ENCODE measurements at regions not wholly inside any gene's neighbourhood (a gene's known extent, or its start where the extent isn't known, plus 50 kb on each side); places are given as distances from the start of the nearest gene placed in this dataset.
"Not testable (repeated sequence)": the region's sequence is repeated elsewhere in the genome, so short reads cannot be mapped to it uniquely, and the experiment has no call there.

GRCh38 chr5:99437986-99438385 is 509.2 kb upstream of the CHD1 start:
- H4K20me1 ChIP-seq (ENCODE audit: insufficient read depth): no peaks in the 10 kb centered on the region
- H3F3A ChIP-seq (replicated peaks; ENCODE audit: insufficient read depth): no peaks in the 10 kb centered on the region
- no peaks in the 10 kb centered on the region for H3K36me3 ChIP-seq (replicated peaks in 1 of 2; ENCODE audit: control insufficient read depth in 1 of 2, insufficient read depth in 2 of 2, low read length in 1 of 2)
- H2AFZ ChIP-seq (ENCODE audit: low read depth): no peak overlapping the region
- TF ChIP-seq USF1 (IDR thresholded peaks at IDR 0.05; ENCODE audit: borderline replicate concordance, low read depth): no peak
- no peak for TF ChIP-seq USF2 (IDR thresholded peaks at IDR 0.05; ENCODE audit: borderline replicate concordance, low read depth, low read length)
- no peak for TF ChIP-seq RAD21 (IDR thresholded peaks at IDR 0.05; ENCODE audit: low read length)
- no peak for TF ChIP-seq EP300 (IDR thresholded peaks at IDR 0.05; ENCODE audit: borderline replicate concordance in 1 of 2, low read depth in 1 of 2, low read length in 1 of 2)
- TF ChIP-seq GABPA (IDR thresholded peaks at IDR 0.05; ENCODE audit: low read depth): no peak
- TF ChIP-seq POLR2AphosphoS5 (IDR thresholded peaks at IDR 0.05; ENCODE audit: low read depth, low read length): no peak
- no peak for TF ChIP-seq FOXJ3 (CRISPR knock-in tag; IDR thresholded peaks at IDR 0.05)
- TF ChIP-seq CTCF (IDR thresholded peaks at IDR 0.05): no peak
- no peak for TF ChIP-seq MXI1 (IDR thresholded peaks at IDR 0.05; ENCODE audit: low read depth, low read length)
- TF ChIP-seq GATA2 (CRISPR knock-in tag; IDR thresholded peaks at IDR 0.05): no peak
- no peak for TF ChIP-seq ELF1 (IDR thresholded peaks at IDR 0.05)
- H3K9me2 ChIP-seq: no peaks in the 10 kb centered on the region
- H3K9me3 ChIP-seq: no peaks in the 10 kb centered on the region
- H3K9ac ChIP-seq: no peak overlapping the region
- no peaks in the 10 kb centered on the region for H3K27me3 ChIP-seq (ENCODE audit: insufficient read depth)
- H3K4me2 ChIP-seq: no peak overlapping the region
- H3K4me1 ChIP-seq (ENCODE audit: control insufficient read depth in 1 of 2, insufficient read depth in 2 of 2, low read depth in 1 of 2, low read length in 1 of 2): no peaks in the 10 kb centered on the region
- DNase-seq: no peak
- H3K27ac ChIP-seq (ENCODE audit: low read depth in 2 of 2, low read length in 1 of 2): no peak overlapping the region
- POLR2A ChIA-PET: no interaction called here
- H3K79me2 ChIP-seq (ENCODE audit: insufficient read depth): no peaks in the 10 kb centered on the region
- CTCF ChIA-PET: no interaction called here
- no peak overlapping the region for H3K4me3 ChIP-seq (ENCODE audit: low read depth in 2 of 2, low read length in 1 of 2)

- CTCF ChIA-PET; POLR2A ChIA-PET; H3K27ac ChIP-seq (ENCODE audit: low read depth in 2 of 2, low read length in 1 of 2); H3K27me3 ChIP-seq (ENCODE audit: insufficient read depth); H3K4me1 ChIP-seq (ENCODE audit: control insufficient read depth in 1 of 2, insufficient read depth in 2 of 2, low read depth in 1 of 2, low read length in 1 of 2); H3K9ac ChIP-seq; H3K79me2 ChIP-seq (ENCODE audit: insufficient read depth); H3K4me2 ChIP-seq; H3K4me3 ChIP-seq (ENCODE audit: low read depth in 2 of 2, low read length in 1 of 2); H3K9me2 ChIP-seq; H4K20me1 ChIP-seq (ENCODE audit: insufficient read depth); H3K36me3 ChIP-seq (replicated peaks in 1 of 2; ENCODE audit: control insufficient read depth in 1 of 2, insufficient read depth in 2 of 2, low read length in 1 of 2); H3F3A ChIP-seq (replicated peaks; ENCODE audit: insufficient read depth); H3K9me3 ChIP-seq; H2AFZ ChIP-seq (ENCODE audit: low read depth); DNase-seq: not testable (repeated sequence)
- no CpG with 5 or more reads among the region's 3 CpGs for WGBS (ENCODE audit: low lambda C conversion rate)
These were observed 494.6 kb upstream of the CHD1 start for GRCh38 chr5:99423396-99423795.

GRCh38 chr5:99418640-99419039 is 489.8 kb upstream of the CHD1 start:
- H3K4me3 ChIP-seq (ENCODE audit: low read depth in 2 of 2, low read length in 1 of 2); H3K9me2 ChIP-seq; H3K27me3 ChIP-seq (ENCODE audit: insufficient read depth); DNase-seq; H3F3A ChIP-seq (replicated peaks; ENCODE audit: insufficient read depth); H3K9me3 ChIP-seq; H3K27ac ChIP-seq (ENCODE audit: low read depth in 2 of 2, low read length in 1 of 2); H3K36me3 ChIP-seq (replicated peaks in 1 of 2; ENCODE audit: control insufficient read depth in 1 of 2, insufficient read depth in 2 of 2, low read length in 1 of 2); POLR2A ChIA-PET; CTCF ChIA-PET; H4K20me1 ChIP-seq (ENCODE audit: insufficient read depth); H3K79me2 ChIP-seq (ENCODE audit: insufficient read depth); H3K4me2 ChIP-seq; H2AFZ ChIP-seq (ENCODE audit: low read depth); H3K4me1 ChIP-seq (ENCODE audit: control insufficient read depth in 1 of 2, insufficient read depth in 2 of 2, low read depth in 1 of 2, low read length in 1 of 2); H3K9ac ChIP-seq: not testable (repeated sequence)
- 0% methylated on average over 1 of the region's 1 CpG for WGBS (ENCODE audit: low lambda C conversion rate)

- H3K27me3 ChIP-seq (ENCODE audit: insufficient read depth); H4K20me1 ChIP-seq (ENCODE audit: insufficient read depth); H3K4me3 ChIP-seq (ENCODE audit: low read depth in 2 of 2, low read length in 1 of 2); H3K9ac ChIP-seq; H3F3A ChIP-seq (replicated peaks; ENCODE audit: insufficient read depth); H3K27ac ChIP-seq (ENCODE audit: low read depth in 2 of 2, low read length in 1 of 2); H3K4me1 ChIP-seq (ENCODE audit: control insufficient read depth in 1 of 2, insufficient read depth in 2 of 2, low read depth in 1 of 2, low read length in 1 of 2); H3K9me2 ChIP-seq; H2AFZ ChIP-seq (ENCODE audit: low read depth); DNase-seq; H3K9me3 ChIP-seq; H3K79me2 ChIP-seq (ENCODE audit: insufficient read depth); H3K36me3 ChIP-seq (replicated peaks in 1 of 2; ENCODE audit: control insufficient read depth in 1 of 2, insufficient read depth in 2 of 2, low read length in 1 of 2); H3K4me2 ChIP-seq; CTCF ChIA-PET; POLR2A ChIA-PET: not testable (repeated sequence)
- WGBS (ENCODE audit: low lambda C conversion rate): 74% methylated on average over 9 of the region's 30 CpGs
These were observed 481.6 kb upstream of the CHD1 start for GRCh38 chr5:99410386-99410785.

Measured in SK-N-SH (cell line).